ENCODE measurements at regions not wholly inside any gene's neighbourhood (a gene's known extent, or its start where the extent isn't known, plus 50 kb on each side); places are given as distances from the start of the nearest gene placed in this dataset.

- no peak for FAIRE-seq
These were observed 137.0 kb downstream of the PLPP3 start for GRCh38 chr1:56442290-56442877.

- no peak for FAIRE-seq
These were observed 137.8 kb downstream of the PLPP3 start for GRCh38 chr1:56441601-56442000.

GRCh38 chr1:56439610-56440264, 139.6 kb downstream of the PLPP3 start:
- FAIRE-seq, result no peak

- no peak for FAIRE-seq
These were observed 140.3 kb downstream of the PLPP3 start for GRCh38 chr1:56438901-56439551.

GRCh38 chr1:56437959-56438358, 141.4 kb downstream of the PLPP3 start:
- FAIRE-seq, result no peak

- no peak for FAIRE-seq
These were observed 142.4 kb downstream of the PLPP3 start for GRCh38 chr1:56436912-56437417.

GRCh38 chr1:56436296-56436695, 143.1 kb downstream of the PLPP3 start:
- no peak for FAIRE-seq

- no peak for FAIRE-seq
These were observed 143.7 kb downstream of the PLPP3 start for GRCh38 chr1:56435434-56436262.

GRCh38 chr1:56434740-56435139, 144.6 kb downstream of the PLPP3 start:
- FAIRE-seq, result no peak

GRCh38 chr1:56434025-56434424, 145.3 kb downstream of the PLPP3 start:
- FAIRE-seq, result no peak

- no peak for FAIRE-seq
These were observed 146.2 kb downstream of the PLPP3 start for GRCh38 chr1:56433056-56433577.

- no peak for FAIRE-seq
These were observed 147.0 kb downstream of the PLPP3 start for GRCh38 chr1:56432166-56432971.

GRCh38 chr1:56430141-56430839, 149.1 kb downstream of the PLPP3 start:
- FAIRE-seq, result no peak

- FAIRE-seq, result no peak
These were observed 150.1 kb downstream of the PLPP3 start for GRCh38 chr1:56429288-56429687.

- no peak for FAIRE-seq
These were observed 152.6 kb downstream of the PLPP3 start for GRCh38 chr1:56426587-56427381.

- no peak for FAIRE-seq
These were observed 153.8 kb downstream of the PLPP3 start for GRCh38 chr1:56425494-56426037.

GRCh38 chr1:56424744-56425493, 154.4 kb downstream of the PLPP3 start:
- no peak for FAIRE-seq

- no peak for FAIRE-seq
These were observed 155.6 kb downstream of the PLPP3 start for GRCh38 chr1:56423716-56424115.

- FAIRE-seq, result no peak
These were observed 161.2 kb downstream of the PLPP3 start for GRCh38 chr1:56418151-56418631.
